ENCODE measurements at regions not wholly inside any gene's neighbourhood (a gene's known extent, or its start where the extent isn't known, plus 50 kb on each side); places are given as distances from the start of the nearest gene placed in this dataset.

DNA sequence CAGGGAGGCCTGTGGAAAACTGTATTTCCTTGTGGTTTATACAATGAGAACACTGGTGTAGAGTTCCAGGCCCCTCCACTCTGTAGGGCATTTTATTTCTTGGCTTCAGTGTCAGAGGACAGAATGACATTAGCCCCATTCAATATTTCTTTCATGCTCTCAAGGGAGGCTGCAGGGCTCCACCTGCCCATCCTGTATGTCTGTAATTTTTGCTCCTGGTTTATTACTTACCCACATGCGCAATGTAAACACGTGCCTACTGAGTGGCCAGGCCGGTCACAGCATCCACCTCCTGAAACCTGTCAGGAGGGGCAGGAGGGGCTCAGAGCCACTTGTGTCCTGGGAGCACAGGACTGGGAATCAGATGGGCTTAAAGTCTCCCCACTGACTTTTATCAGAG is 82.4 kb downstream of the GADD45G start (continued):
- TF ChIP-seq, protein P1, sequence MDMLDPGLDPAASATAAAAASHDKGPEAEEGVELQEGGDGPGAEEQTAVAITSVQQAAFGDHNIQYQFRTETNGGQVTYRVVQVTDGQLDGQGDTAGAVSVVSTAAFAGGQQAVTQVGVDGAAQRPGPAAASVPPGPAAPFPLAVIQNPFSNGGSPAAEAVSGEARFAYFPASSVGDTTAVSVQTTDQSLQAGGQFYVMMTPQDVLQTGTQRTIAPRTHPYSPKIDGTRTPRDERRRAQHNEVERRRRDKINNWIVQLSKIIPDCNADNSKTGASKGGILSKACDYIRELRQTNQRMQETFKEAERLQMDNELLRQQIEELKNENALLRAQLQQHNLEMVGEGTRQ (IDR thresholded peaks at IDR 0.05; ENCODE audit: low read length): no peak
- TF ChIP-seq RXRA (IDR thresholded peaks at IDR 0.05; ENCODE audit: insufficient read depth, low read depth, low read length) (no peak), TAF1 (IDR thresholded peaks at IDR 0.05; ENCODE audit: low read depth, low read length) (no peak), KDM5A (IDR thresholded peaks at IDR 0.05; ENCODE audit: low read length) (no peak)

Measured in H1 (cell line).